Bronchial epithelial cell (primary cell): ENCODE measurements at regions not wholly inside any gene's neighbourhood (a gene's known extent, or its start where the extent isn't known, plus 50 kb on each side); places are given as distances from the start of the nearest gene placed in this dataset.

Experiments used
- DNase-seq: peaks from one replicate; pipeline ENCODE4 v3.0.0-alpha.2; 2010; ENCODE audit warnings: low read depth
- FAIRE-seq: peaks from 2 replicates; lab custom pipeline; 2011; peaks lifted over from hg19 to GRCh38; lab: Jason Lieb, UNC
- H3K27me3 ChIP-seq: 2 replicates; pipeline ENCODE4 v1.5.1; 2011; ENCODE audit warnings: low read length; ENCODE audit not compliant: control insufficient read depth, insufficient read depth
- H3K36me3 ChIP-seq: 2 replicates; pipeline ENCODE4 v1.5.1; 2011; ENCODE audit warnings: low read length; ENCODE audit not compliant: control insufficient read depth, insufficient read depth
- H3K4me3 ChIP-seq: 2 replicates; pipeline ENCODE4 v1.5.1; 2011; ENCODE audit warnings: mild to moderate bottlenecking, low read depth, low read length, control low read depth
- CTCF ChIP-seq: IDR thresholded peaks from 2 replicates; pipeline ENCODE4 v1.5.1; 2011; ENCODE audit warnings: mild to moderate bottlenecking, moderate library complexity, low read length, control low read depth, inconsistent platforms; ENCODE audit not compliant: insufficient read depth, severe bottlenecking

- TF ChIP-seq CTCF = no peak
- Histone ChIP-seq H3K4me3 (no peak overlapping the region), H3K36me3 (no peaks in the 10 kb centered on the region), H3K27me3 (no peaks in the 10 kb centered on the region)
- DNase-seq (no peak), FAIRE-seq (no peak)
Measured at GRCh38 chr13:75124415-75124814, 357.6 kb downstream of the TBC1D4 start.

GRCh38 chr13:75123428-75123827 is 358.5 kb downstream of the TBC1D4 start:
- Histone ChIP-seq H3K4me3 (no peak overlapping the region), H3K27me3 (no peaks in the 10 kb centered on the region), H3K36me3 (no peaks in the 10 kb centered on the region)
- no peak for TF ChIP-seq CTCF
- FAIRE-seq (no peak), DNase-seq (no peak)

GRCh38 chr13:75120085-75120484 is 361.9 kb downstream of the TBC1D4 start:
- Histone ChIP-seq H3K36me3 (no peaks in the 10 kb centered on the region), H3K4me3 (no peak overlapping the region), H3K27me3 (no peaks in the 10 kb centered on the region)
- no peak for TF ChIP-seq CTCF
- DNase-seq (no peak), FAIRE-seq (no peak)

GRCh38 chr13:75115171-75115570 is 366.8 kb downstream of the TBC1D4 start:
- H3K36me3 ChIP-seq = no peaks in the 10 kb centered on the region
- no peak overlapping the region for H3K4me3 ChIP-seq
- no peak for TF ChIP-seq CTCF
- no peaks in the 10 kb centered on the region for H3K27me3 ChIP-seq
- DNase-seq (no peak), FAIRE-seq (no peak)

GRCh38 chr13:75103976-75104375 is 378.0 kb downstream of the TBC1D4 start:
- DNase-seq (no peak), FAIRE-seq (no peak)
- Histone ChIP-seq H3K36me3 (no peaks in the 10 kb centered on the region), H3K4me3 (no peak overlapping the region), H3K27me3 (no peaks in the 10 kb centered on the region)
- TF ChIP-seq CTCF = no peak

GRCh38 chr13:75102001-75102716 is 379.8 kb downstream of the TBC1D4 start:
- H3K27me3 ChIP-seq = no peaks in the 10 kb centered on the region
- TF ChIP-seq CTCF = no peak
- H3K36me3 ChIP-seq = no peaks in the 10 kb centered on the region
- no peak overlapping the region for H3K4me3 ChIP-seq
- FAIRE-seq = no peak
- DNase-seq = peak; percentile 50
